ENCODE measurements at regions not wholly inside any gene's neighbourhood (a gene's known extent, or its start where the extent isn't known, plus 50 kb on each side); places are given as distances from the start of the nearest gene placed in this dataset.

GRCh38 chr16:11475896-11476630 is 110.7 kb downstream of the LITAF start:
- no peak overlapping the region for H3K4me2 ChIP-seq (ENCODE audit: low read length)
- H3K36me3 ChIP-seq (ENCODE audit: insufficient read depth, low read length), result no peaks in the 10 kb centered on the region
- H3K4me3 ChIP-seq (ENCODE audit: low read depth, low read length, poor library complexity, severe bottlenecking), result no peak overlapping the region
- ChIA-PET CTCF (ENCODE audit: unreplicated experiment) (no interaction called here), POLR2A (no interaction called here)
- peaks cover 8% of the 10 kb centered on the region for H3K4me1 ChIP-seq (ENCODE audit: insufficient read depth, low read length, poor library complexity, severe bottlenecking)
- H3K27ac ChIP-seq (ENCODE audit: low read depth, low read length, poor library complexity, severe bottlenecking), result no peak overlapping the region
- intact Hi-C loops (cut with micrococcal nuclease; ENCODE audit: unreplicated experiment), result no loop called here
- BruUV-seq (replicated peaks), result no TSS peak
- H3K9me2 ChIP-seq (ENCODE audit: insufficient read depth, low read length), result no peaks in the 10 kb centered on the region
- DNase-seq (ENCODE audit: low spot score), result no peak
- 0 out of 2 replicates have a peak, but pooled peaks cover 4% of the 10 kb centered on the region for H3K9me3 ChIP-seq (ENCODE audit: low read length)
- TF ChIP-seq CTCF (conservative IDR thresholded peaks at IDR 0.05; ENCODE audit: low read length), result no peak
- TF ChIP-seq EZH2phosphoT487 (IDR thresholded peaks at IDR 0.05; ENCODE audit: borderline replicate concordance, low read depth, low read length), result no peak
- no peaks in the 10 kb centered on the region for H3K79me2 ChIP-seq (ENCODE audit: insufficient read depth, low read depth, low read length)
- no peaks in the 10 kb centered on the region for H4K20me1 ChIP-seq (ENCODE audit: insufficient read depth, low read length)
- no peak overlapping the region for H2AFZ ChIP-seq (ENCODE audit: low read length)

- TF ChIP-seq EZH2phosphoT487 (IDR thresholded peaks at IDR 0.05; ENCODE audit: borderline replicate concordance, low read depth, low read length) (no peak), CTCF (conservative IDR thresholded peaks at IDR 0.05; ENCODE audit: low read length) (no peak)
- Histone ChIP-seq H3K9me2 (ENCODE audit: insufficient read depth, low read length) (no peaks in the 10 kb centered on the region), H3K36me3 (ENCODE audit: insufficient read depth, low read length) (no peaks in the 10 kb centered on the region), H3K79me2 (ENCODE audit: insufficient read depth, low read depth, low read length) (no peaks in the 10 kb centered on the region), H3K27ac (ENCODE audit: low read depth, low read length, poor library complexity, severe bottlenecking) (no peak overlapping the region), H3K4me3 (ENCODE audit: low read depth, low read length, poor library complexity, severe bottlenecking) (no peak overlapping the region), H2AFZ (ENCODE audit: low read length) (no peak overlapping the region), H3K4me2 (ENCODE audit: low read length) (no peak overlapping the region), H3K9me3 (ENCODE audit: low read length) (0 out of 2 replicates have a peak, but pooled peaks cover 4% of the 10 kb centered on the region), H3K4me1 (ENCODE audit: insufficient read depth, low read length, poor library complexity, severe bottlenecking) (peaks cover 8% of the 10 kb centered on the region), H4K20me1 (ENCODE audit: insufficient read depth, low read length) (no peaks in the 10 kb centered on the region)
- intact Hi-C loops (cut with micrococcal nuclease; ENCODE audit: unreplicated experiment), result no loop called here
- ChIA-PET CTCF (ENCODE audit: unreplicated experiment) (no interaction called here), POLR2A (no interaction called here)
- DNase-seq (ENCODE audit: low spot score), result no peak
- no TSS peak for BruUV-seq (replicated peaks)
These were observed 110.0 kb downstream of the LITAF start for GRCh38 chr16:11476676-11477075.

GRCh38 chr16:11478431-11479119 is 108.1 kb downstream of the LITAF start:
- H3K36me3 ChIP-seq (ENCODE audit: insufficient read depth, low read length), result no peaks in the 10 kb centered on the region
- CTCF ChIA-PET (ENCODE audit: unreplicated experiment), result no interaction called here
- no peak overlapping the region for H3K27ac ChIP-seq (ENCODE audit: low read depth, low read length, poor library complexity, severe bottlenecking)
- no peak for DNase-seq (ENCODE audit: low spot score)
- TF ChIP-seq CTCF (conservative IDR thresholded peaks at IDR 0.05; ENCODE audit: low read length) (no peak), EZH2phosphoT487 (IDR thresholded peaks at IDR 0.05; ENCODE audit: borderline replicate concordance, low read depth, low read length) (no peak)
- H4K20me1 ChIP-seq (ENCODE audit: insufficient read depth, low read length), result no peaks in the 10 kb centered on the region
- H3K9me3 ChIP-seq (ENCODE audit: low read length), result peaks cover 12% of the 10 kb centered on the region; the same call in 1 of the 2 replicates
- peaks cover 6% of the 10 kb centered on the region for H3K4me1 ChIP-seq (ENCODE audit: insufficient read depth, low read length, poor library complexity, severe bottlenecking)
- POLR2A ChIA-PET, result interaction anchor here (0.6 to 1.4 kb wide), 4 partner anchors 27 to 230 kb away, joined by 3 to 5 read pairs (median 3); no protein-coding TSS in a partner anchor
- no peaks in the 10 kb centered on the region for H3K9me2 ChIP-seq (ENCODE audit: insufficient read depth, low read length)
- intact Hi-C loops (cut with micrococcal nuclease; ENCODE audit: unreplicated experiment), result no loop called here
- no peak overlapping the region for H3K4me3 ChIP-seq (ENCODE audit: low read depth, low read length, poor library complexity, severe bottlenecking)
- no TSS peak for BruUV-seq (replicated peaks)
- H3K4me2 ChIP-seq (ENCODE audit: low read length), result no peak overlapping the region
- H2AFZ ChIP-seq (ENCODE audit: low read length), result no peak overlapping the region
- no peaks in the 10 kb centered on the region for H3K79me2 ChIP-seq (ENCODE audit: insufficient read depth, low read depth, low read length)
